H1 (cell line): ENCODE measurements at regions not wholly inside any gene's neighbourhood (a gene's known extent, or its start where the extent isn't known, plus 50 kb on each side); places are given as distances from the start of the nearest gene placed in this dataset.

ENCODE experiments used
- CTCF ChIP-seq, 3 experiments: IDR thresholded peaks; 1 replicate in 2 of 3; 2 replicates in 1 of 3; pipeline versions ENCODE4 v1.5.1 to v1.6.1; 2011; ENCODE audit warnings: low read length in 3 of 3, mild to moderate bottlenecking in 3 of 3, inconsistent platforms in 2 of 3, low read depth in 1 of 3, moderate library complexity in 1 of 3; ENCODE audit not compliant: insufficient read depth in 1 of 3; ENCODE audit errors: control extremely low read depth in 1 of 3
- HDAC2 ChIP-seq, 2 experiments: fragments of 300-600 bp in 1 of 2; sonication (generic) in 1 of 2; IDR thresholded peaks; 2 replicates each; pipeline ENCODE4 v1.6.1; 2011 to 2012; ENCODE audit warnings: low read depth in 2 of 2, low read length in 2 of 2, mild to moderate bottlenecking in 2 of 2, moderate library complexity in 2 of 2, borderline replicate concordance in 1 of 2, inconsistent platforms in 1 of 2
- JUND ChIP-seq: IDR thresholded peaks from 2 replicates; pipeline ENCODE4 v1.6.1; 2011; ENCODE audit warnings: mild to moderate bottlenecking, improper control_type of control experiment, low read length
- RAD21 ChIP-seq, 2 experiments: IDR thresholded peaks in 1 of 2; conservative IDR thresholded peaks in 1 of 2; 2 replicates each; pipeline ENCODE4 v1.6.1; 2011; ENCODE audit warnings: low read depth in 2 of 2, low read length in 2 of 2, improper control_type of control experiment in 1 of 2, inconsistent platforms in 1 of 2, mild to moderate bottlenecking in 1 of 2, moderate library complexity in 1 of 2

DNA sequence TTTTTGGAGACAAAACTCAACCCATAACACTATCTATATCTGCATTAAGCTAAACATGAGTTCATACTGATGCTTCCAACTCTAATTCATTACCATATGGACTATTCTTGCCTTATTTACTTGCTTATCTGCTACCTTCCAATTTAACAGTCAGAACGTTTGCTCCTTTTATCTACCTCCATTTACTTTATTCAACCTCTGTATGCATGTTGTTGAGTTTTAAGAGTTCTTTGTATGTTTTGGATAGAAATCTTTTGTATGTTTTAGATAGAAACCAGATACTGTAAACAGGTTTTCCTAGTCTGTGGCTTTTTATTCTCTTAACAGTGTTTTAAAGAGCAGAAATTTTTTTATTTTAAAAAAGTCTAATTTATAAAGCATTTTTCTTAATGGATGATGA, 542.2 kb upstream of the NDST4 start:
- TF ChIP-seq CTCF (IDR thresholded peaks at IDR 0.05; ENCODE audit: control extremely low read depth in 1 of 3, insufficient read depth in 1 of 3, low read depth in 1 of 3, low read length in 3 of 3), result no peak
- no peak for TF ChIP-seq HDAC2 (IDR thresholded peaks at IDR 0.05; ENCODE audit: borderline replicate concordance in 1 of 2, low read depth in 2 of 2, low read length in 2 of 2)
- no peak for TF ChIP-seq JUND
- no peak for TF ChIP-seq RAD21 (IDR thresholded peaks at IDR 0.05 in 1 of 2, conservative IDR thresholded peaks at IDR 0.05 in 1 of 2; ENCODE audit: low read depth in 2 of 2, low read length in 2 of 2)
